ENCODE measurements at regions not wholly inside any gene's neighbourhood (a gene's known extent, or its start where the extent isn't known, plus 50 kb on each side); places are given as distances from the start of the nearest gene placed in this dataset.

DNA sequence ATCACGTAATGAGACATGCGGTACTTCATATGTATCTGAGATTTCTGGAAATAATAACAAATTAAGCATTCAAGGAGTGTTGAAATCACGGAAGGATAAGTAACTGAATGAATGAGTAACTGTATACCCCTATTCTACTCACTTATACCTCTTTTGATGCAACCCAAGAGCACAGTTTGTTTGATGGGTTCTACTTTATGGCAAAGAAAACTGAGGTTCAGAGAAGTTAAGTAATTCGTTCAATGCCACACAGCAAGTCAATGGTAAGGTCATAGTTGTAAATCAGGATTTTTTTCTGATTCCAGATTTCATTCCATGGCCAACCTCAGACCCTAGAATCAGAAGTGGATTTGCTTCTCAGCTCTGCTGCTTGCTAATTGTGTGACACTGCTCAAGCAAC lies 544.5 kb upstream of the TBX3 start:
- TF ChIP-seq BACH2 (CRISPR knock-in tag; IDR thresholded peaks at IDR 0.05; ENCODE audit: borderline replicate concordance), result no peak
- TF ChIP-seq ZFP30 (CRISPR knock-in tag; IDR thresholded peaks at IDR 0.05), result no peak
- TF ChIP-seq TCF4 (CRISPR knock-in tag; IDR thresholded peaks at IDR 0.05; ENCODE audit: borderline replicate concordance), result no peak
